ENCODE measurements at regions not wholly inside any gene's neighbourhood (a gene's known extent, or its start where the extent isn't known, plus 50 kb on each side); places are given as distances from the start of the nearest gene placed in this dataset.
A peak's percentile ranks its signal among the peaks of the same experiment; 100 is the strongest.

- H3K27me3 ChIP-seq, result no peaks in the 10 kb centered on the region
- H3K36me3 ChIP-seq, result no peaks in the 10 kb centered on the region
- H3K9me3 ChIP-seq, result no peaks in the 10 kb centered on the region
- H3K4me3 ChIP-seq, result no peak overlapping the region
- DNase-seq (no peak), ATAC-seq (no peak)
- H3K27ac ChIP-seq, result no peak overlapping the region
- intact Hi-C loops (cut with DNase I), result no loop called here
- 54% methylated on average over 1 of the region's 1 CpG for WGBS (ENCODE audit: insufficient coverage, low coverage, low lambda C conversion rate, missing lambda C conversion rate)
- H3K4me1 ChIP-seq, result peaks cover 0 to 8% (median 2%) of the 10 kb centered on the region in 4 donors
- TF ChIP-seq, protein P1, sequence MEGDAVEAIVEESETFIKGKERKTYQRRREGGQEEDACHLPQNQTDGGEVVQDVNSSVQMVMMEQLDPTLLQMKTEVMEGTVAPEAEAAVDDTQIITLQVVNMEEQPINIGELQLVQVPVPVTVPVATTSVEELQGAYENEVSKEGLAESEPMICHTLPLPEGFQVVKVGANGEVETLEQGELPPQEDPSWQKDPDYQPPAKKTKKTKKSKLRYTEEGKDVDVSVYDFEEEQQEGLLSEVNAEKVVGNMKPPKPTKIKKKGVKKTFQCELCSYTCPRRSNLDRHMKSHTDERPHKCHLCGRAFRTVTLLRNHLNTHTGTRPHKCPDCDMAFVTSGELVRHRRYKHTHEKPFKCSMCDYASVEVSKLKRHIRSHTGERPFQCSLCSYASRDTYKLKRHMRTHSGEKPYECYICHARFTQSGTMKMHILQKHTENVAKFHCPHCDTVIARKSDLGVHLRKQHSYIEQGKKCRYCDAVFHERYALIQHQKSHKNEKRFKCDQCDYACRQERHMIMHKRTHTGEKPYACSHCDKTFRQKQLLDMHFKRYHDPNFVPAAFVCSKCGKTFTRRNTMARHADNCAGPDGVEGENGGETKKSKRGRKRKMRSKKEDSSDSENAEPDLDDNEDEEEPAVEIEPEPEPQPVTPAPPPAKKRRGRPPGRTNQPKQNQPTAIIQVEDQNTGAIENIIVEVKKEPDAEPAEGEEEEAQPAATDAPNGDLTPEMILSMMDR (IDR thresholded peaks at IDR 0.05), result no peak
- no peak for TF ChIP-seq POLR2A (IDR thresholded peaks at IDR 0.05)
Measured at GRCh38 chr2:172671501-172671900, 64.1 kb upstream of the RAPGEF4 start.

GRCh38 chr2:172672114-172672513 lies 63.5 kb upstream of the RAPGEF4 start:
- 38% methylated on average over 1 of the region's 1 CpG for WGBS (ENCODE audit: insufficient coverage, low coverage, low lambda C conversion rate, missing lambda C conversion rate)
- intact Hi-C loops (cut with DNase I), result no loop called here
- Histone ChIP-seq H3K36me3 (no peaks in the 10 kb centered on the region), H3K27me3 (no peaks in the 10 kb centered on the region), H3K4me1 (peaks cover 0 to 8% (median 2%) of the 10 kb centered on the region in 4 donors), H3K4me3 (no peak overlapping the region), H3K27ac (peak overlapping the region in 1 of 3 donors; percentile 24), H3K9me3 (no peaks in the 10 kb centered on the region)
- DNase-seq (no peak), ATAC-seq (peak in 1 of 4 donors; percentile 59)
- TF ChIP-seq, protein P1 (IDR thresholded peaks at IDR 0.05), result no peak
- TF ChIP-seq POLR2A (IDR thresholded peaks at IDR 0.05), result no peak

- DNase-seq (peak; percentile 62 to 74 (median 68)), ATAC-seq (peak; percentile 64 to 76 (median 67))
- no peaks in the 10 kb centered on the region for H3K36me3 ChIP-seq
- no peaks in the 10 kb centered on the region for H3K9me3 ChIP-seq
- peaks cover 0 to 8% (median 2%) of the 10 kb centered on the region in 4 donors for H3K4me1 ChIP-seq
- no peak overlapping the region for H3K4me3 ChIP-seq
- no peaks in the 10 kb centered on the region for H3K27me3 ChIP-seq
- peak overlapping the region in 1 of 3 donors; percentile 63 for H3K27ac ChIP-seq
- intact Hi-C loops (cut with DNase I), result no loop called here
- TF ChIP-seq, protein P1 (IDR thresholded peaks at IDR 0.05), result no peak
- TF ChIP-seq POLR2A (IDR thresholded peaks at IDR 0.05), result no peak
- 36% methylated on average over 6 of the region's 6 CpGs for WGBS (ENCODE audit: insufficient coverage, low coverage, low lambda C conversion rate, missing lambda C conversion rate)
Measured at GRCh38 chr2:172673056-172673683, 62.5 kb upstream of the RAPGEF4 start.

DNA sequence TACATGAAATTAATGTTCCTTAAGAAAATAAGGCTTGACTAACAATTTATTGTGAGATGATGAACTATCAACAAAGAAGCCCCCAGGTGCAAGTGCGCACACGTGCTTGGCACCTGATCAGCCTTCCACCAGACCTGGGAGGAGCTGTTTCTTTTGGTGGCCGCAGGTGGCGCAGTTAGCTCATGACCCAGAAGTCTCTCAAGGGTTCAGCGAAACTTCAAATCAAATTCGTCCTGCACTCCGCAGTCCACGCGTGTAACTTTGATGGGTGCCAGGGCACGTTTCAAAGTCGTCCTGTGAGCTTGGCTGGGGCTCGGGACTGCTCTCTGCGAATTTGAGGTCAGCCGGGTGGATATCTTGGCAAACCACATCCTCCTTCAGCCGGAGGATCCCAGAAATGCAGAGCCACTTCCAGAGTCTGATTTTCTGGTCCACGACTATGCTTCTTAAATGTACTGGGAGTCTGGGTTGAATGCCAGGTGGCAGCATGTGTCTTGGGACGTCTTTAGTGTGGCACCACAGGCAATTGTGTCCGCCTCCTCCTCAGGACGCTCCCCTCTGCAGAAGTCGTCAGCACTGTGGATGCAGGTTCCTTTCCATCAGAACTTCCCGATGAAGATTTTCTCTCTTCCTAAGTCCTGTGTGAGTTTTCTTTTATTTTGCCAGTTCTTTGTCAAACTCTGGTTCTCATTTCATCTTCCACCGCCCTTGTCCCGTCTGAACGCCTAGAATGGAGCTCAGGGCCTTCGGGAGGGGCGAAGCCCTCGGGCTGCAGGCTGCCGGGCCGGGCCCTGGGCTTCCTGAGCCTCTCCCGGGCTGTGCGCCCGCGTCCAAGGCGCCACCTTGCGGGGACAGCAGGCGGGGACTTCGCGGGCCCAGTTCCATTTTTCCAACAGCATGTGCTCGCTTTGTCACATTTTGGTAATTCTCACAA lies 61.3 kb upstream of the RAPGEF4 start:
- H3K27ac ChIP-seq, result peak overlapping the region in 1 of 3 donors; percentile 63
- no peaks in the 10 kb centered on the region for H3K27me3 ChIP-seq
- peak overlapping the region in 1 of 3 donors; percentile 5 for H3K4me3 ChIP-seq
- no peaks in the 10 kb centered on the region for H3K36me3 ChIP-seq
- intact Hi-C loops (cut with DNase I), result no loop called here
- DNase-seq (peak; percentile 63 to 73 (median 68)), ATAC-seq (peak; percentile 81 to 95 (median 93))
- 35% methylated on average over 26 of the region's 39 CpGs for WGBS (ENCODE audit: insufficient coverage, low coverage, low lambda C conversion rate, missing lambda C conversion rate)
- H3K4me1 ChIP-seq, result peaks cover 0 to 8% (median 2%) of the 10 kb centered on the region in 4 donors
- TF ChIP-seq POLR2A (IDR thresholded peaks at IDR 0.05), result no peak
- TF ChIP-seq, protein P1 (IDR thresholded peaks at IDR 0.05), result peak; percentile 73 to 86 (median 78)
- H3K9me3 ChIP-seq, result no peaks in the 10 kb centered on the region
